ENCODE measurements at regions not wholly inside any gene's neighbourhood (a gene's known extent, or its start where the extent isn't known, plus 50 kb on each side); places are given as distances from the start of the nearest gene placed in this dataset.

- DNase-seq (ENCODE audit: extremely low spot score): no peak
- ChIA-PET POLR2A (no interaction called here), CTCF (no interaction called here)
- TF ChIP-seq ELF4 (IDR thresholded peaks at IDR 0.05) (no peak), LEF1 (IDR thresholded peaks at IDR 0.05; ENCODE audit: borderline replicate concordance) (no peak), TARDBP (IDR thresholded peaks at IDR 0.05) (no peak), CTBP1 (IDR thresholded peaks at IDR 0.05; ENCODE audit: borderline replicate concordance) (no peak), ZNF384 (IDR thresholded peaks at IDR 0.05) (no peak), L3MBTL2 (conservative IDR thresholded peaks at IDR 0.05) (no peak), FOXM1 (IDR thresholded peaks at IDR 0.05; ENCODE audit: borderline replicate concordance) (no peak), NFRKB (IDR thresholded peaks at IDR 0.05) (no peak), BHLHE40 (IDR thresholded peaks at IDR 0.05; ENCODE audit: borderline replicate concordance) (no peak), HDGF (IDR thresholded peaks at IDR 0.05; ENCODE audit: borderline replicate concordance) (no peak), ARNT (IDR thresholded peaks at IDR 0.05) (no peak), FOXK2 (IDR thresholded peaks at IDR 0.05) (no peak), PKNOX1 (IDR thresholded peaks at IDR 0.05) (no peak), SP1 (IDR thresholded peaks at IDR 0.05) (no peak), FOXA1 (IDR thresholded peaks at IDR 0.05) (no peak), SUZ12 (IDR thresholded peaks at IDR 0.05) (no peak)
Measured at GRCh38 chr2:16173893-16174692, 233.7 kb downstream of the MYCN start.

GRCh38 chr2:16172324-16173175 is 232.2 kb downstream of the MYCN start:
- POLR2A ChIA-PET: no interaction called here
- TF ChIP-seq CTBP1 (IDR thresholded peaks at IDR 0.05; ENCODE audit: borderline replicate concordance) (no peak), FOXK2 (IDR thresholded peaks at IDR 0.05) (no peak), LEF1 (IDR thresholded peaks at IDR 0.05; ENCODE audit: borderline replicate concordance) (no peak), PKNOX1 (IDR thresholded peaks at IDR 0.05) (no peak), FOXM1 (IDR thresholded peaks at IDR 0.05; ENCODE audit: borderline replicate concordance) (no peak), ELF4 (IDR thresholded peaks at IDR 0.05) (no peak), FOXA1 (IDR thresholded peaks at IDR 0.05) (no peak), ARNT (IDR thresholded peaks at IDR 0.05) (no peak), SUZ12 (IDR thresholded peaks at IDR 0.05) (no peak), L3MBTL2 (conservative IDR thresholded peaks at IDR 0.05) (no peak), SP1 (IDR thresholded peaks at IDR 0.05) (no peak), NFRKB (IDR thresholded peaks at IDR 0.05) (no peak), HDGF (IDR thresholded peaks at IDR 0.05; ENCODE audit: borderline replicate concordance) (no peak), ZNF384 (IDR thresholded peaks at IDR 0.05) (no peak), TARDBP (IDR thresholded peaks at IDR 0.05) (no peak), BHLHE40 (IDR thresholded peaks at IDR 0.05; ENCODE audit: borderline replicate concordance) (no peak)
- no peak for DNase-seq (ENCODE audit: extremely low spot score)
- CTCF ChIA-PET: no interaction called here

GRCh38 chr2:16171425-16171920 is 231.1 kb downstream of the MYCN start:
- POLR2A ChIA-PET: no interaction called here
- no peak for TF ChIP-seq FOXA1 (IDR thresholded peaks at IDR 0.05)
- TF ChIP-seq ARNT (IDR thresholded peaks at IDR 0.05): no peak
- no peak for TF ChIP-seq SUZ12 (IDR thresholded peaks at IDR 0.05)
- TF ChIP-seq LEF1 (IDR thresholded peaks at IDR 0.05; ENCODE audit: borderline replicate concordance): no peak
- TF ChIP-seq L3MBTL2 (conservative IDR thresholded peaks at IDR 0.05): no peak
- no peak for TF ChIP-seq FOXM1 (IDR thresholded peaks at IDR 0.05; ENCODE audit: borderline replicate concordance)
- TF ChIP-seq TARDBP (IDR thresholded peaks at IDR 0.05): no peak
- TF ChIP-seq ZNF384 (IDR thresholded peaks at IDR 0.05): no peak
- TF ChIP-seq BHLHE40 (IDR thresholded peaks at IDR 0.05; ENCODE audit: borderline replicate concordance): no peak
- TF ChIP-seq PKNOX1 (IDR thresholded peaks at IDR 0.05): no peak
- no peak for TF ChIP-seq FOXK2 (IDR thresholded peaks at IDR 0.05)
- TF ChIP-seq ELF4 (IDR thresholded peaks at IDR 0.05): no peak
- no peak for TF ChIP-seq HDGF (IDR thresholded peaks at IDR 0.05; ENCODE audit: borderline replicate concordance)
- TF ChIP-seq SP1 (IDR thresholded peaks at IDR 0.05): no peak
- no peak for TF ChIP-seq CTBP1 (IDR thresholded peaks at IDR 0.05; ENCODE audit: borderline replicate concordance)
- no peak for TF ChIP-seq NFRKB (IDR thresholded peaks at IDR 0.05)
- no peak for DNase-seq (ENCODE audit: extremely low spot score)
- CTCF ChIA-PET: no interaction called here

- no peak for DNase-seq (ENCODE audit: extremely low spot score)
- TF ChIP-seq ELF4 (IDR thresholded peaks at IDR 0.05): no peak
- CTCF ChIA-PET: interaction anchor here (0.7 kb wide), 1 partner anchor 18 kb away, joined by 7 read pairs; no protein-coding TSS in a partner anchor
- POLR2A ChIA-PET: no interaction called here
Measured at GRCh38 chr2:16170675-16171424, 230.5 kb downstream of the MYCN start.

- no peak for DNase-seq (ENCODE audit: extremely low spot score)
- TF ChIP-seq L3MBTL2 (conservative IDR thresholded peaks at IDR 0.05) (no peak), PKNOX1 (IDR thresholded peaks at IDR 0.05) (no peak), NFRKB (IDR thresholded peaks at IDR 0.05) (no peak), SP1 (IDR thresholded peaks at IDR 0.05) (no peak), SUZ12 (IDR thresholded peaks at IDR 0.05) (no peak), BHLHE40 (IDR thresholded peaks at IDR 0.05; ENCODE audit: borderline replicate concordance) (no peak), FOXM1 (IDR thresholded peaks at IDR 0.05; ENCODE audit: borderline replicate concordance) (no peak), HDGF (IDR thresholded peaks at IDR 0.05; ENCODE audit: borderline replicate concordance) (no peak), FOXA1 (IDR thresholded peaks at IDR 0.05) (no peak), LEF1 (IDR thresholded peaks at IDR 0.05; ENCODE audit: borderline replicate concordance) (no peak), CTBP1 (IDR thresholded peaks at IDR 0.05; ENCODE audit: borderline replicate concordance) (no peak), ELF4 (IDR thresholded peaks at IDR 0.05) (no peak), TARDBP (IDR thresholded peaks at IDR 0.05) (no peak), FOXK2 (IDR thresholded peaks at IDR 0.05) (no peak), ZNF384 (IDR thresholded peaks at IDR 0.05) (no peak), ARNT (IDR thresholded peaks at IDR 0.05) (no peak)
- ChIA-PET POLR2A (no interaction called here), CTCF (no interaction called here)
Measured at GRCh38 chr2:16169381-16169960, 229.1 kb downstream of the MYCN start.
